GM12873 (cell line): ENCODE measurements at regions not wholly inside any gene's neighbourhood (a gene's known extent, or its start where the extent isn't known, plus 50 kb on each side); places are given as distances from the start of the nearest gene placed in this dataset.

Experiments
- TF ChIP-seq, protein P1 (sequence below): IDR thresholded peaks from 2 replicates; pipeline ENCODE4 v1.5.1; 2012; ENCODE audit warnings: low read depth, mild to moderate bottlenecking, moderate library complexity, low read length, control low read depth; ENCODE audit not compliant: insufficient read depth; ENCODE audit errors: missing control alignments

DNA sequence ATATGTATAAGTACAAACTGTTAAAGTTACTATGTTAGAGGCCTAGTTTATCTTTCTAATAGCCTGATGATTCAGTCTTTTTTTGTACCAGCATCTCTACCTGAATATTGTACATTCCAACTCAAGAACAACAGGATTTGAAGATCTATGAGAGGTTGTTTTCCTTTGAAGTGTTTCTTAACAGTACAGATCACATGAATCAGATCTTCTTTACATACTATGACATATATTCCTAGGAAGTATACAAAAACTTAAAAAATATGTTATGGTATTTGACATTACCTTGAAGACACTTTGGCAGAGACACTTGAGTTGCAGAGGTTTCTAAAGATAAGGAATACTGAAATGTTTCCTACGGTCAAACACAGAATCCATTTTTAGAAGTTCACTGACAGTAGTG is 1280.9 kb downstream of the KCNT2 start:
- TF ChIP-seq, protein P1, sequence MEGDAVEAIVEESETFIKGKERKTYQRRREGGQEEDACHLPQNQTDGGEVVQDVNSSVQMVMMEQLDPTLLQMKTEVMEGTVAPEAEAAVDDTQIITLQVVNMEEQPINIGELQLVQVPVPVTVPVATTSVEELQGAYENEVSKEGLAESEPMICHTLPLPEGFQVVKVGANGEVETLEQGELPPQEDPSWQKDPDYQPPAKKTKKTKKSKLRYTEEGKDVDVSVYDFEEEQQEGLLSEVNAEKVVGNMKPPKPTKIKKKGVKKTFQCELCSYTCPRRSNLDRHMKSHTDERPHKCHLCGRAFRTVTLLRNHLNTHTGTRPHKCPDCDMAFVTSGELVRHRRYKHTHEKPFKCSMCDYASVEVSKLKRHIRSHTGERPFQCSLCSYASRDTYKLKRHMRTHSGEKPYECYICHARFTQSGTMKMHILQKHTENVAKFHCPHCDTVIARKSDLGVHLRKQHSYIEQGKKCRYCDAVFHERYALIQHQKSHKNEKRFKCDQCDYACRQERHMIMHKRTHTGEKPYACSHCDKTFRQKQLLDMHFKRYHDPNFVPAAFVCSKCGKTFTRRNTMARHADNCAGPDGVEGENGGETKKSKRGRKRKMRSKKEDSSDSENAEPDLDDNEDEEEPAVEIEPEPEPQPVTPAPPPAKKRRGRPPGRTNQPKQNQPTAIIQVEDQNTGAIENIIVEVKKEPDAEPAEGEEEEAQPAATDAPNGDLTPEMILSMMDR = no peak

DNA sequence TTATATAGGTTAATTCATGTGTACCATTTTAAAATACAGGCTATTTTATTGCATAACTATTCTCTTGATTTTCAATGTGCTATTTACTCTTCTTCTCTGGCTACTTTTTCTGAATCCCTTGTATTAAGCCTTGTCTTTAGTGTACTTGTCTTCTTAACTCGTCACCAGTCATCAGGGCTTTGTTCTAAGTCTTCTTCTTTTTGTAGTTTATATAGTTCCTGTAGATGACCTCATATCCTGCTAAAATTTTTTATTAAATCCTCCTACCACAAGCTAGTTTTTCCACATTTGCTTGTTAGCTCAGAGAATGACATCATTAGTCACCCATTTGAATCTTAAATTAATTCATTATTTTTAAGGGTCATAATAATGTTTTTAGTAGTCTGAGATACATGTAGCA is 1281.9 kb downstream of the KCNT2 start:
- TF ChIP-seq, protein P1 = no peak

DNA sequence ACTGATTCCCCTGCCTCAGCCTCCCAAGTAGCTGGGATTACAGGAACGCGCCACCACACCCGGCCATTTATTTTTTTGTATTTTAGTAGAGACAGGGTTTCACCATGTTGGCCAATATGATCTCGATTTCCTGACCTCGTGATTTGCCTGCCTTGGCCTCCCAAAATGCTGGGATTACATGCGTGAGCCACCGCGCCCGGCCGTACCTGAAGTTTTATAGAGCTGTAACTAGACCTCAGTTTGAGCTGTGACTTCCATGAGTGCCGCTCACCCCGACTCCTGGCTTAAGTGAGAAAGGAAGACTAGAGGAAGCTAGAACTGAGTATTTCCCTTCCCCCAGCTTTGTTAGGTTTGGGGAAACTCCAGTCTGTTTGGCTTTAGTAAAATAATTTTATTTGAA is 1283.1 kb downstream of the KCNT2 start:
- TF ChIP-seq, protein P1 = no peak

DNA sequence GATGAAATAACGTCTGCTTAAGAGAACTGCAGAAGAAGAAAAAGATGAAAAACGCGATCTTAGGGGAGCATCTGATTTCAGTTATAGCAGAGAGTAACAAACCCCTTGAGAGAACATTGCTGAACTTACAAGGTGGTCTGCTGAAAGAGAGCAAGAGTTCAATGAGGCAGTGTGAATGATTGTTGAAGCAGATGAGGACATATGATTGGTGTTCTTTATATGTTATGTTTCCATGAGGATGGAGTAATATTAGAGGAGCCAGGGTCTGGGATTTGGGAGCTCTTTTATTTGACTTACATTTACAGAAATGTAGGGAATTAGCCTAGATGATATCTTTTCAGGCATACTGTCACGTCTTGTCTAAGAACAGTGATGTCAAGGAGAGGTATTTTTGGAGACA is 1302.0 kb downstream of the KCNT2 start:
- TF ChIP-seq, protein P1 = no peak

DNA sequence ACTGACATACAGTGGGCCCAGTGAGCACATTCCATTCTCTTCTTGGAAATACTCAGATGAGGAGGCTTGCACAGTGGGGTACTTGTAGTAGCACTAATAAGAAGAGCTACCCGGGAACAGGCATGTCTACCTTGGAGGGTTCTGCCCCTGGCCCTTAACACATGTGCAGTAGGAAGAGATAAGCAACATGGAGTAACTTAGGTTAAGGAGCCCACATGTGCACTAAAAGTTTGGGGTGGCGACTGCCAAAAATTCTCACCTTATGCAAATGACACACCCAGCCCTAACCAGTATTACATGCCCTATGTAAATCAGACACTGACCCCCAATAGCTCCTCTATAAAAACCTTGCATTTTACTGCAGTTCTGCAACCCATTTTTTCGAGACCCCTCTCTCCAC is 1313.3 kb downstream of the KCNT2 start:
- TF ChIP-seq, protein P1 = no peak

DNA sequence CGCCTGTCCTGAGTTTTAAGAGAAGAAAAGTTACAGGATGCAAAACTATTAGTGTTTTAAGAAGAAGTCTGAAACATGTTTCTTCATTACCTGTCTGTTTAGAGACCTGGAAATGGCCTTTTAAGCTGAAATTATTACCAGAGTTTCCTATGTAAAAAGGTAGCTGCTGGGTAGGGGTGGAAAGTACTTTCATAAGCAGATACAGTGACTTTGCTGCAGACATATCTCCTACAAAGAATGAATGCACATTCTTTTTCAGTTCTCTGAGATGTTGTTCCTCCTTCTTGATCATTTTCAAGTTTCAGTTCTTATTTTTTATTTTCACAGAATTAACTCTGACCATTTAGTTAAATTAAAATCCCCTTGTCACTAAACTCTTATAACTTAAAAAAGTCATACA is 1329.6 kb downstream of the KCNT2 start:
- TF ChIP-seq, protein P1 = no peak

DNA sequence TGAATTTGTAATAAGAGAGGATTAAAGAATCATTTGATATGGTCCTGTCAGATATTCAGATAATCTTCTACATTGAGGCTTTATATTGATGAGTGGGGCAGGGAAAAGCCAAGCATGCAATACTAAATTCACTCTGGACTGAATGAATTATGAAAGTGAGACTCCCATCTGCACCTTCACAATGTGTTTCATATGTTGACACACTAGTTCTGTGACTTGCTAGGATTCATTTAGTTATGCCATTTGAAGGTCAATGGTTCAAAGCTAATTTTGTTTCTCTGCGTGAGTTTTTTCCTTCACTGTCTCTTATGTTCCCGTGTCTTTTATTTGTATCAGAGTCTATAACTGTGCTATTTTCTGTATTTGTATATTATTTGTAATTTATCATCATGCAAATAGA is 1332.5 kb downstream of the KCNT2 start:
- TF ChIP-seq, protein P1 = no peak

DNA sequence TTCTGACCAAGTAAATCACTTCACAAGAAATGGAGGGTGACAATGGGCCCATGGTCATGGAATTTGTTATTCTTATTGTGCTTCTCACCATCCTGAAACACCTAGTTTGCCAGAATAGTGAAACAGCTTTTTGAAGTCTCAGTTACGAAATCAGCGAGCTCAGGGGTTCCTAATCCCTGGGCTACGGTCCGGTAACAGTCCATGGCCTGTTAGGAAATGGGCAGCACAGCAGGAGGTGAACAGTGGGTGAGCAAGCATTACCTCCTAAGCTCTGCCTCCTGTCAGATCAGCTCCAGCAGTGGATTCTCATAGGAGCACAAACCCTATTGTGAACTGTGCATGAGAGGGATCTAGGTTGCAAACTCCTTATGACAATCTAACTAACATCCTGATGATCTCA is 1356.3 kb downstream of the KCNT2 start:
- TF ChIP-seq, protein P1 = no peak
